ENCODE measurements at regions not wholly inside any gene's neighbourhood (a gene's known extent, or its start where the extent isn't known, plus 50 kb on each side); places are given as distances from the start of the nearest gene placed in this dataset.

DNA sequence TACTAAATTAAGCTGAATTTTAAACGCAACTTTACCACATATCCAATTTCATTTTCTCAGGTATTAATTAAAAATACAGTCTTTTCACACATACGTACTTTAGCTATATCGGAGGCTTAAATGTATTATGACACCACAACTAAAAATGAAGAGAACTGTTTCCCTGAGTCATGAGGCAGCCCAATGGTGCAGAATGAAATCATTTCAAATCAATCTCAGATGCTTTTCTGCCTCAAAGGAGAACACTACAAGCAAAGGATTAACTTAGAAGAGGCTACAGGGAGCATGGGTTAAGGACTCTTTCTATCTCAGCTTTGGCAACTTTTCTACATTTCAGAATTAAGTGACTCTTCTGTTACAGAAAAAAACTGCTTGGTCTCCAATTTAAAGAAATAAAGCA, 516.3 kb upstream of the HTR2A start:
- no peak for TF ChIP-seq POLR2AphosphoS5 (IDR thresholded peaks at IDR 0.05; ENCODE audit: low read depth, low read length)
- TF ChIP-seq POLR2A (IDR thresholded peaks at IDR 0.05; ENCODE audit: low read depth, low read length): no peak
- TF ChIP-seq TAF1 (IDR thresholded peaks at IDR 0.05; ENCODE audit: low read depth, low read length): no peak
- TF ChIP-seq PAX5 (IDR thresholded peaks at IDR 0.05; ENCODE audit: insufficient read depth, low read length, severe bottlenecking): no peak
- no peak for TF ChIP-seq POU2F2 (IDR thresholded peaks at IDR 0.05; ENCODE audit: low read depth, low read length)
- no peak for TF ChIP-seq SPI1 (IDR thresholded peaks at IDR 0.05; ENCODE audit: low read depth, low read length)
- DNase-seq (ENCODE audit: insufficient read length, low spot score) (no peak), FAIRE-seq (no peak)

DNA sequence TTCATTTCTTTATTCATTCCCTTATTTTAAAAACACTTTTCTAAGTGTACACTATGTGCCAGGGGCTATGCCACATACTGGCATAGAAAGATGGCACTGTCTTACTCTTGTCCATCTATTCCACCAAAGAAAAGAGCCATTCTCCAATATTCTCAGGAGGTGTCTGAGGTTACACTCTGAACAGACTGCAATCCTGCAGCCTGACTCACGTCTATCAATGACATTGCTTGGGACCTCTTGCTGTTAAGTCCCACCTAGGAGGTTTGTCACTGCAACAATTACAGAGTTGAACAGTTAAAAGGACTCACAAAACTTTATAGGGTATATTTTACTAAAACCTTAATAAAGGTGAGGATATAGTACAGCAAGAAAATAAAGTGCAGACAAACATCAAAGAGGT, 512.9 kb upstream of the HTR2A start:
- FAIRE-seq: no peak
- no peak for DNase-seq (ENCODE audit: insufficient read length, low spot score)
- TF ChIP-seq POU2F2 (IDR thresholded peaks at IDR 0.05; ENCODE audit: low read depth, low read length): no peak
- no peak for TF ChIP-seq PAX5 (IDR thresholded peaks at IDR 0.05; ENCODE audit: insufficient read depth, low read length, severe bottlenecking)
- no peak for TF ChIP-seq POLR2A (IDR thresholded peaks at IDR 0.05; ENCODE audit: low read depth, low read length)
- no peak for TF ChIP-seq TAF1 (IDR thresholded peaks at IDR 0.05; ENCODE audit: low read depth, low read length)
- no peak for TF ChIP-seq POLR2AphosphoS5 (IDR thresholded peaks at IDR 0.05; ENCODE audit: low read depth, low read length)
- TF ChIP-seq SPI1 (IDR thresholded peaks at IDR 0.05; ENCODE audit: low read depth, low read length): no peak

DNA sequence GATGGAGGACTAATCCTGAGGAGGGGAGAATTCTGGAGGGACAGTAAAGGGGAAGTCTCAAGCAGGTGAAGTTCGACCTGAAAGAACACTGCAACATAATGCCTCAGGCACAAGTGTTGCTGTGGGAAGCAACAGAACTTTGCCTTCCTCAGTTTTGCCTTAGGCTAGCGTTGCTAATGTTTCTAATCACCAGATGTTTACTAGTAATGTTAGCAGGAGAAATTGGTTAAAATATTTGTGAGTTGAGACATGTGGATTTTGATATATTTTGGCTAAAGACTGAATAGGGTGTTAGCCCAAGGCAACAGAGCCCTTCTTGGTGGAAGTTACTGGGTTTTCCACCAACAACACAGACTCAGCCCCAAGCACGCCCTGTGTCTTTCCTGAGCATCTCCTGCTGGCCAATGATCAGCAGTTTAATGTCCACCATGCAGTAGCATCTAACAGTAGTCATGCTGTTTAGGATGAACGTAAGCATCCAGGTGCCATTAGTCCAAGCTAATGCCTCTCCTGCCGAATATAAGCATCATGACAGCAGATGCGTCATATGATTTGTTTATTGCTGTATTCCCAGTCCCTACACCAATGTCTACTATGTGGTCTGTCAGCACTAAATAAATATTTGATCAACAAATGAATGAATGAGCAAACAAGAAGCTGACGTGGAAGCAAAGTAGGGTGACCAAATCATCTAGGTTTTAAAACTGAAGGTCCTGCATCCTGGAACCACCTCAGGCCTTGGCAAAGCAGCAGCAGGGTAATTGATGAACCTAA, 511.9 kb upstream of the HTR2A start:
- FAIRE-seq: no peak
- DNase-seq (ENCODE audit: insufficient read length, low spot score): no peak
- no peak for TF ChIP-seq SPI1 (IDR thresholded peaks at IDR 0.05; ENCODE audit: low read depth, low read length)

DNA sequence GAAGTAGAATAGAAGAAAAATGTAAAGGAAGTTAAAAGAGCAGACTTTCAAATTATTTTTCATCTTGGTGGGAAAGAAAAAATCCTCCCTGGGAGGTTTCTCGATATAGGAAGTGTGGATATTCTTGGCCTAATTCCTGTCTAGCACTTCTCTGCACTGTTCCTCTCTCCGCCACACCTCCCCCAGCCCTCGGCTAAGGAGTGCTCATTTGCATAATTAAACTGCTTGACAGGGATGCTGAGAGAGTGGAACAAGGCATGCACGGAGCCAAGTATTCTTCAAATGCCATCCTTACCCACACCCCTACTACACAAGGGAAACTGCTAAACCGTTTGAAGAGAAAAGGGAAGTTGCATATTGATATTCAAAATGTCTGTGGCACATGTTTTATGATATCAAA, 511.0 kb upstream of the HTR2A start:
- no peak for FAIRE-seq
- DNase-seq (ENCODE audit: insufficient read length, low spot score): no peak
- TF ChIP-seq POU2F2 (IDR thresholded peaks at IDR 0.05; ENCODE audit: low read depth, low read length) (no peak), PAX5 (IDR thresholded peaks at IDR 0.05; ENCODE audit: insufficient read depth, low read length, severe bottlenecking) (no peak), POLR2AphosphoS5 (IDR thresholded peaks at IDR 0.05; ENCODE audit: low read depth, low read length) (no peak), POLR2A (IDR thresholded peaks at IDR 0.05; ENCODE audit: low read depth, low read length) (no peak), SPI1 (IDR thresholded peaks at IDR 0.05; ENCODE audit: low read depth, low read length) (no peak), TAF1 (IDR thresholded peaks at IDR 0.05; ENCODE audit: low read depth, low read length) (no peak)

DNA sequence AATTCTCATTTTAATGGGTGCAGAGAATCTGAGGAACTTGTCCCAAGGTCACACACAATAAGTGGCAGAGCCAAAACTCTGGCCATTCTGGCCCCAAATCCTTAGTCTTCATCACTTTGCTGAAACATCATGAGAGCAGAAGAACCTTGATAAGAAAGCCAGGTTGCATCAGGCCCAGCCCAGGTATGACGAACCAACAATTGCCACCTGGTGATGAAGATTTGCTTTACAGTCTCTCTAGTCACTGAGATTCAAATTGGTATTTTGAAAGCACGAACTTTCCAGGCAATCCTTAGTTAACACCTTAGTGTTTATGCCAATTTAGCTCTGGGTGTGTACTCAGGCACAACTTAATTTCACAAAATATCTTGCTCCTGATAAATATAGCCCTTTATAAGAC, 502.7 kb upstream of the HTR2A start:
- no peak for DNase-seq (ENCODE audit: insufficient read length, low spot score)
- no peak for FAIRE-seq
- TF ChIP-seq SPI1 (IDR thresholded peaks at IDR 0.05; ENCODE audit: low read depth, low read length) (no peak), PAX5 (IDR thresholded peaks at IDR 0.05; ENCODE audit: insufficient read depth, low read length, severe bottlenecking) (no peak), TAF1 (IDR thresholded peaks at IDR 0.05; ENCODE audit: low read depth, low read length) (no peak), POLR2A (IDR thresholded peaks at IDR 0.05; ENCODE audit: low read depth, low read length) (no peak), POU2F2 (IDR thresholded peaks at IDR 0.05; ENCODE audit: low read depth, low read length) (no peak), POLR2AphosphoS5 (IDR thresholded peaks at IDR 0.05; ENCODE audit: low read depth, low read length) (no peak)

DNA sequence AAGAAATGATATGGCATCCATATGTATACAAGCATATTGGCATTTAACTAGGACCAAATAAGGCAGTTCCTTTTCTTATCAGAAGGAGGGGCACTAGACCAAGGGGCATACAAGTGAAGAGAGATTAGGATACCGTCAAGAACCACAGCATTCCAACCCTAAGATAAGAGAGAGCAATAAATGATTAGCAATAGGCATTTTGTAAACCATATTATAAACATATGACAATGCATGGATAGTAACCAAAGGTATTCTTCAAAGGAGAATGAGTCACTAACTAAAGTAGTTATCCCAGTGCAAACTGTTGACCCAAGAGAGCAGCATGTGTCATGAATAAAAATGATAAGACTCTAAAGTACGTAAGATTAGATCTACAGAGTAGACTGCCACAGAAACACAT, 500.9 kb upstream of the HTR2A start:
- FAIRE-seq: no peak
- TF ChIP-seq TAF1 (IDR thresholded peaks at IDR 0.05; ENCODE audit: low read depth, low read length) (no peak), PAX5 (IDR thresholded peaks at IDR 0.05; ENCODE audit: insufficient read depth, low read length, severe bottlenecking) (no peak), POLR2AphosphoS5 (IDR thresholded peaks at IDR 0.05; ENCODE audit: low read depth, low read length) (no peak), POLR2A (IDR thresholded peaks at IDR 0.05; ENCODE audit: low read depth, low read length) (no peak), SPI1 (IDR thresholded peaks at IDR 0.05; ENCODE audit: low read depth, low read length) (no peak), POU2F2 (IDR thresholded peaks at IDR 0.05; ENCODE audit: low read depth, low read length) (no peak)
- DNase-seq (ENCODE audit: insufficient read length, low spot score): no peak

DNA sequence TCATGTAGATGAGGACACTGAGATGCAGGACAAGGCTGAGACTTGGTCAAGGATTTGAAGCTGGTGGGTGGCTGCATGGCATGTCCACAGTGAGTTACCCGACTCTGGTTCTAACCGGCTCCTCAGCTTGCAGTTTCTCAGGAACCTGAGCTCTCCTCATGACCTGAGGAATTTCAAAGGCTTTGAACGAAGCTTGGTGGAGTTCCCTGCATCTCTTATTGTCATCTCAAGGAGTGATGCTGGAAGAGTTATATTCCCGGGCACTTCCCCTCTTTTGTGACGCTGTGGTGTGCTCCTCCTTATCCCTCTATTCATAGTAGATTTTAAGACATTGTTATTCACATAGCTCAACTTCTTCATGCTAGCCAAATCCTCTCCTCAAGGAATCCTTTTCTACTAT, 500.1 kb upstream of the HTR2A start:
- FAIRE-seq (no peak), DNase-seq (ENCODE audit: insufficient read length, low spot score) (no peak)
- TF ChIP-seq TAF1 (IDR thresholded peaks at IDR 0.05; ENCODE audit: low read depth, low read length) (no peak), POLR2A (IDR thresholded peaks at IDR 0.05; ENCODE audit: low read depth, low read length) (no peak), PAX5 (IDR thresholded peaks at IDR 0.05; ENCODE audit: insufficient read depth, low read length, severe bottlenecking) (no peak), POLR2AphosphoS5 (IDR thresholded peaks at IDR 0.05; ENCODE audit: low read depth, low read length) (no peak), SPI1 (IDR thresholded peaks at IDR 0.05; ENCODE audit: low read depth, low read length) (no peak), POU2F2 (IDR thresholded peaks at IDR 0.05; ENCODE audit: low read depth, low read length) (no peak)

DNA sequence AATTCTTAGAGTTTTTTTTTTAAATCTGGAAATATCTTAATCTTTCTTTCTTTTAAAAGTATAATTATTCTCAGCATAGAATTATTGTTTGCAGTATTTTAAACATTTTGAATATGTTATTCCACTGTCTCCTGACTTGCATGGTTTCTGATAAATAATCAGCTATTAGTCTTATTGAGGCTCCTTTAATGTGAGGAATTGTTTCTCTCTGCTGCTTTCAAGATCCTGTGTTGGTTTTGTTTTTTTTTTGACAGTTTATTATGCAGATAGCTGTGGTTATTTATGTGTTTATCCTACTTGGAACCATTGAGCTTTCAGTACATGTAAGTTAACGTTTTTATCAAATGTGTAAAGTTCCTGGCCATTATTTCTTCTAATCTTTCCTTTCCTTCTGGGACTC, 477.9 kb upstream of the HTR2A start:
- no peak for FAIRE-seq
- no peak for DNase-seq (ENCODE audit: insufficient read length, low spot score)
- TF ChIP-seq POLR2A (IDR thresholded peaks at IDR 0.05; ENCODE audit: low read depth, low read length) (no peak), POU2F2 (IDR thresholded peaks at IDR 0.05; ENCODE audit: low read depth, low read length) (no peak), PAX5 (IDR thresholded peaks at IDR 0.05; ENCODE audit: insufficient read depth, low read length, severe bottlenecking) (no peak), POLR2AphosphoS5 (IDR thresholded peaks at IDR 0.05; ENCODE audit: low read depth, low read length) (no peak)

DNA sequence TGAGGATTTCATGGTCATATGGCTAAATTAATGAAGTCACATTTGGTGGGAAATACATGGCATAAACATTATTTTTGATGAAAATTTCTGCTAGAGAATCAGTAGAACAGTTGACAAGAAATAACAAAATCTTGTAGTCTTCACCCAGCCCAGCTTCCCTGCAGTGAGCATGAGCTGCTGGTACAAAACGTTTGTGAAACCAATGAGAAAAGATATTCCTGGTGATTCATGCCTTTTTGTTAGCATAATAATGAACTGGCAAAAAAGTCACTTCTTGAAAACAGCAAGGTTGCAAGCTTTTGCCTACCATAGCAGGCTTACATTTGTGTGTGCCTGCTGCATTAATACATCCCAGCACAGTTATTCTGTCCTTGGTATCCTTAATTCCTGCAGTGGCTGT, 475.9 kb upstream of the HTR2A start:
- FAIRE-seq: no peak
- no peak for DNase-seq (ENCODE audit: insufficient read length, low spot score)
- TF ChIP-seq POLR2A (IDR thresholded peaks at IDR 0.05; ENCODE audit: low read depth, low read length): no peak
- no peak for TF ChIP-seq POLR2AphosphoS5 (IDR thresholded peaks at IDR 0.05; ENCODE audit: low read depth, low read length)
- no peak for TF ChIP-seq SPI1 (IDR thresholded peaks at IDR 0.05; ENCODE audit: low read depth, low read length)
- TF ChIP-seq TAF1 (IDR thresholded peaks at IDR 0.05; ENCODE audit: low read depth, low read length): no peak
- no peak for TF ChIP-seq PAX5 (IDR thresholded peaks at IDR 0.05; ENCODE audit: insufficient read depth, low read length, severe bottlenecking)
- TF ChIP-seq POU2F2 (IDR thresholded peaks at IDR 0.05; ENCODE audit: low read depth, low read length): no peak

DNA sequence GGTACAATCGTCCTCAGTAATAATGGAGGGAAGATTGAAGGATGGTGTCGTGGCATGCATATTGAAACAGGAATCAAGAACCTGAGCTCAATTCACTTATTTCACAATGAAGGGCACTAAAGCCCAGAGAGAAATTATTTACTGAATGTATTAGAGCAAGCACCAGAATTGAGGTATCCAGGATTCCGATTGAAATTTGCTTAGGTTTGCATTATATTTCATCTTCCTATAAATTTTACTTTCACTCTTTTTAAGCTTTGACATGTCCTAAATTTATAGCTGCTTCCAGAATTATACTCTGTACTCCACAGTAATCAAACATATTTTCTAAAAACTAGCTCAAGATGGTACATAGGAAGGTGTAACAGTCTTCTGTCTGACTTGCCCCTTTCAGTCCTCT, 454.9 kb upstream of the HTR2A start:
- FAIRE-seq: no peak
- TF ChIP-seq POLR2A (IDR thresholded peaks at IDR 0.05; ENCODE audit: low read depth, low read length) (no peak), TAF1 (IDR thresholded peaks at IDR 0.05; ENCODE audit: low read depth, low read length) (no peak), POU2F2 (IDR thresholded peaks at IDR 0.05; ENCODE audit: low read depth, low read length) (no peak), PAX5 (IDR thresholded peaks at IDR 0.05; ENCODE audit: insufficient read depth, low read length, severe bottlenecking) (no peak), SPI1 (IDR thresholded peaks at IDR 0.05; ENCODE audit: low read depth, low read length) (no peak), POLR2AphosphoS5 (IDR thresholded peaks at IDR 0.05; ENCODE audit: low read depth, low read length) (no peak)
- no peak for DNase-seq (ENCODE audit: insufficient read length, low spot score)
